ENCODE measurements at regions not wholly inside any gene's neighbourhood (a gene's known extent, or its start where the extent isn't known, plus 50 kb on each side); places are given as distances from the start of the nearest gene placed in this dataset.

DNA sequence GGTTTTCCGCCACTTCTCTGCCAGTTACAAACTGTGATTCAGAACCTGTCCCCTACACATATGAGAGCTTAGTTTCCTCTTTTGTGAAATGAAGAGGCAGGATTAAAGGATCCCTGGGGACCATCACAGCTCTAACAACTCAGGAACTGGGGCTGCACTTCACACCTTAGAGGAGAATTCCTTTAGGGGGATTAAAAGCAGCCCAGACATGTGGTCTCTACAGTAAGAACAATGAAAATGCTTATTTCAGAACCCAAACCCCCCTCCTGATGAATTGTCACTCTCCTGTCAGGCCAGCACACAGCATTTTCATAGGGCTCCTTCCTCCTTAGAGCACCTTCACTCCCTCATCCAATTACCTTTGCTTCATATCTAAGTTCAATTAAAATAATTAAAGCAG, 101.5 kb upstream of the NEDD4L start:
- WGBS (ENCODE audit: extremely low coverage, insufficient read length, low lambda C conversion rate), result no CpG with 5 or more reads among the region's 1 CpG
- H2AK5ac ChIP-seq (ENCODE audit: insufficient read length, low read length), result no peak overlapping the region
- H3T11ph ChIP-seq (ENCODE audit: low read length), result no peak overlapping the region
- no peaks in the 10 kb centered on the region for H3K27me3 ChIP-seq (ENCODE audit: insufficient read depth, low read length)
- Mint-ChIP-seq H3K36me3 (ENCODE audit: insufficient read depth in 1 of 3, low read depth in 3 of 3) (no peaks in the 10 kb centered on the region), H3K27ac (no peak overlapping the region), H3K27me3 (ENCODE audit: low read depth) (peaks cover 3% of the 10 kb centered on the region), H3K9me3 (no peaks in the 10 kb centered on the region), H3K4me3 (no peak overlapping the region), H3K4me1 (peaks cover 20 to 25% of the 10 kb centered on the region in 2 experiments)
- no peak overlapping the region for H4K5ac ChIP-seq (ENCODE audit: insufficient read length, low read depth, low read length)
- H2BK12ac ChIP-seq (ENCODE audit: insufficient read length, low read depth, low read length), result no peak overlapping the region
- no peak overlapping the region for H2BK120ac ChIP-seq (ENCODE audit: low read depth, low read length, poor library complexity, severe bottlenecking)
- no peak overlapping the region for H4K91ac ChIP-seq (ENCODE audit: insufficient read length, low read depth, low read length)
- no peaks in the 10 kb centered on the region for H3K79me2 ChIP-seq (ENCODE audit: insufficient read depth, low read length)
- H2BK5ac ChIP-seq (ENCODE audit: insufficient read length, low read length), result no peak overlapping the region
- no peak overlapping the region for H2BK15ac ChIP-seq (ENCODE audit: low read depth, low read length)
- no peaks in the 10 kb centered on the region for H3K4me1 ChIP-seq (ENCODE audit: insufficient read depth, low read length)
- no peak overlapping the region for H3K4me2 ChIP-seq (ENCODE audit: insufficient read depth, insufficient read length, low read length)
- H2BK20ac ChIP-seq (ENCODE audit: low read depth, low read length, poor library complexity, severe bottlenecking), result no peak overlapping the region
- H3K23me2 ChIP-seq (ENCODE audit: insufficient read length, low read depth, low read length, poor library complexity, severe bottlenecking), result no peaks in the 10 kb centered on the region
- H3K14ac ChIP-seq (ENCODE audit: insufficient read depth, low read length), result no peak overlapping the region
- no peak overlapping the region for H3K23ac ChIP-seq (ENCODE audit: insufficient read length, low read depth, low read length)
- no peaks in the 10 kb centered on the region for H3K79me1 ChIP-seq (ENCODE audit: insufficient read depth, low read depth, low read length, poor library complexity, severe bottlenecking)
- H4K20me1 ChIP-seq (ENCODE audit: control insufficient read depth, insufficient read depth, insufficient read length), result no peaks in the 10 kb centered on the region
- H3K56ac ChIP-seq (ENCODE audit: insufficient read length, low read depth, low read length), result no peak overlapping the region
- no peaks in the 10 kb centered on the region for H3K9me3 ChIP-seq (ENCODE audit: control insufficient read depth, low read depth, low read length)
- H3K27ac ChIP-seq (ENCODE audit: insufficient read length, low read depth, low read length), result no peak overlapping the region
- no peak overlapping the region for H2AFZ ChIP-seq (ENCODE audit: low read length)
- TF ChIP-seq, protein P1, sequence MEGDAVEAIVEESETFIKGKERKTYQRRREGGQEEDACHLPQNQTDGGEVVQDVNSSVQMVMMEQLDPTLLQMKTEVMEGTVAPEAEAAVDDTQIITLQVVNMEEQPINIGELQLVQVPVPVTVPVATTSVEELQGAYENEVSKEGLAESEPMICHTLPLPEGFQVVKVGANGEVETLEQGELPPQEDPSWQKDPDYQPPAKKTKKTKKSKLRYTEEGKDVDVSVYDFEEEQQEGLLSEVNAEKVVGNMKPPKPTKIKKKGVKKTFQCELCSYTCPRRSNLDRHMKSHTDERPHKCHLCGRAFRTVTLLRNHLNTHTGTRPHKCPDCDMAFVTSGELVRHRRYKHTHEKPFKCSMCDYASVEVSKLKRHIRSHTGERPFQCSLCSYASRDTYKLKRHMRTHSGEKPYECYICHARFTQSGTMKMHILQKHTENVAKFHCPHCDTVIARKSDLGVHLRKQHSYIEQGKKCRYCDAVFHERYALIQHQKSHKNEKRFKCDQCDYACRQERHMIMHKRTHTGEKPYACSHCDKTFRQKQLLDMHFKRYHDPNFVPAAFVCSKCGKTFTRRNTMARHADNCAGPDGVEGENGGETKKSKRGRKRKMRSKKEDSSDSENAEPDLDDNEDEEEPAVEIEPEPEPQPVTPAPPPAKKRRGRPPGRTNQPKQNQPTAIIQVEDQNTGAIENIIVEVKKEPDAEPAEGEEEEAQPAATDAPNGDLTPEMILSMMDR (conservative IDR thresholded peaks at IDR 0.05), result no peak
- no peak overlapping the region for H3K9ac ChIP-seq (ENCODE audit: extremely low read depth, insufficient read length, low read length)
- no peak overlapping the region for H3K4ac ChIP-seq (ENCODE audit: low read depth, low read length)
- DNase-seq, result no peak
- H4K8ac ChIP-seq (replicated peaks; ENCODE audit: insufficient read length, low read depth, low read length), result no peak overlapping the region
- H3K18ac ChIP-seq (ENCODE audit: insufficient read length, low read depth, low read length), result no peak overlapping the region

Measured in H9 (cell line).